ENCODE measurements at regions not wholly inside any gene's neighbourhood (a gene's known extent, or its start where the extent isn't known, plus 50 kb on each side); places are given as distances from the start of the nearest gene placed in this dataset.
"Not testable (repeated sequence)": the region's sequence is repeated elsewhere in the genome, so short reads cannot be mapped to it uniquely, and the experiment has no call there.

DNA sequence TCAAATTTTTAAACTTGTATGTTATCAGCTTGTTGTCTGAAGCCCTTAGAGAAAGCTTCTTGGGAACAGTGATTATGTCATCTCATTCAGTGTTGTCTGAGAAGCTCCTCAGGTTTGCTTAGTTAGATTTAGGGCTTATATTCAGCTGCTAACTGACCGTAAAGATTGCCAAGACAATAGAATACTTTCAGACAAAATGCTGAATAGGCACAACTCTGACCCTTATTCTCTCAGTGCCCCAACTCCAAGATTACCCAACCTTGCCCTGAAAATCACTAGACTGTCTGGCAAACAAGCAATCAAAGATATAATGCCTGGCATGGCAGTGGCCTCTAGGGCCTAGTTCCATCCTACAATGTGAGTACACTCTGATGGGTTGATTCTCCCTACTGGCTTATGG is 950.5 kb upstream of the HS3ST1 start:
- H3K27me3 ChIP-seq: no peaks in the 10 kb centered on the region
- H3K27ac ChIP-seq: no peak overlapping the region
- H3K4me1 ChIP-seq: no peaks in the 10 kb centered on the region
- TF ChIP-seq, protein P1, sequence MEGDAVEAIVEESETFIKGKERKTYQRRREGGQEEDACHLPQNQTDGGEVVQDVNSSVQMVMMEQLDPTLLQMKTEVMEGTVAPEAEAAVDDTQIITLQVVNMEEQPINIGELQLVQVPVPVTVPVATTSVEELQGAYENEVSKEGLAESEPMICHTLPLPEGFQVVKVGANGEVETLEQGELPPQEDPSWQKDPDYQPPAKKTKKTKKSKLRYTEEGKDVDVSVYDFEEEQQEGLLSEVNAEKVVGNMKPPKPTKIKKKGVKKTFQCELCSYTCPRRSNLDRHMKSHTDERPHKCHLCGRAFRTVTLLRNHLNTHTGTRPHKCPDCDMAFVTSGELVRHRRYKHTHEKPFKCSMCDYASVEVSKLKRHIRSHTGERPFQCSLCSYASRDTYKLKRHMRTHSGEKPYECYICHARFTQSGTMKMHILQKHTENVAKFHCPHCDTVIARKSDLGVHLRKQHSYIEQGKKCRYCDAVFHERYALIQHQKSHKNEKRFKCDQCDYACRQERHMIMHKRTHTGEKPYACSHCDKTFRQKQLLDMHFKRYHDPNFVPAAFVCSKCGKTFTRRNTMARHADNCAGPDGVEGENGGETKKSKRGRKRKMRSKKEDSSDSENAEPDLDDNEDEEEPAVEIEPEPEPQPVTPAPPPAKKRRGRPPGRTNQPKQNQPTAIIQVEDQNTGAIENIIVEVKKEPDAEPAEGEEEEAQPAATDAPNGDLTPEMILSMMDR (IDR thresholded peaks at IDR 0.05): no peak
- TF ChIP-seq POLR2A (IDR thresholded peaks at IDR 0.05): no peak
- H3K9me3 ChIP-seq: no peaks in the 10 kb centered on the region
- DNase-seq: no peak
- H3K4me3 ChIP-seq: no peak overlapping the region
- intact Hi-C loops (cut with DNase I; ENCODE audit: low total_unique reads): no loop called here
- H3K36me3 ChIP-seq: no peaks in the 10 kb centered on the region

- intact Hi-C loops (cut with DNase I; ENCODE audit: low total_unique reads): no loop called here
- no peaks in the 10 kb centered on the region for H3K4me1 ChIP-seq
These were observed 947.1 kb upstream of the HS3ST1 start for GRCh38 chr4:12375805-12376204.

DNA sequence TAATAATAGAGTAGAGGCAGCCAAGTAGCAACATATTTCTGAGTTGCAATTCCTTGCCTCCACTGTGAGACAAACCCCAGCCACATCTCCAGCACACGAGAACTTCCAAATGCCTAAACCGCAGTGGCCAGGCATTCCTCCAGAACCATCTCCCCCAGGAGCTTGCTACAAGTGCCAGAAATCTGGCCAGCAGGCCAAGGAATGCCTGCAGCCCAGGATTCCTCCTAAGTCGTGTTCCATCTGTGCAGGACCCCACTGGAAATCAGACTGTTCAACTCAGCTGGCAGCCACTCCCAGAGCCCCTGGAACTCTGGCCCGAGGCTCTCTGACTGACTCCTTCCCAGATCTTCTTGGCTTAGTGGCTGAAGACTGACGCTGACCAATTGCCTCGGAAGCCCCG is 937.2 kb upstream of the HS3ST1 start:
- H3K27me3 ChIP-seq; H3K27ac ChIP-seq; H3K36me3 ChIP-seq; intact Hi-C loops (cut with DNase I; ENCODE audit: low total_unique reads); H3K4me1 ChIP-seq; H3K4me3 ChIP-seq; H3K9me3 ChIP-seq; DNase-seq: not testable (repeated sequence)

More at GRCh38 chr4:12375805-12376204, 947.1 kb upstream of the HS3ST1 start:
- Histone ChIP-seq H3K27me3 (no peaks in the 10 kb centered on the region), H3K27ac (no peak overlapping the region), H3K9me3 (no peaks in the 10 kb centered on the region), H3K4me3 (no peak overlapping the region), H3K36me3 (no peaks in the 10 kb centered on the region)
- no peak for TF ChIP-seq POLR2A (IDR thresholded peaks at IDR 0.05)
- TF ChIP-seq, protein P1 (IDR thresholded peaks at IDR 0.05): no peak
- no peak for DNase-seq

DNA sequence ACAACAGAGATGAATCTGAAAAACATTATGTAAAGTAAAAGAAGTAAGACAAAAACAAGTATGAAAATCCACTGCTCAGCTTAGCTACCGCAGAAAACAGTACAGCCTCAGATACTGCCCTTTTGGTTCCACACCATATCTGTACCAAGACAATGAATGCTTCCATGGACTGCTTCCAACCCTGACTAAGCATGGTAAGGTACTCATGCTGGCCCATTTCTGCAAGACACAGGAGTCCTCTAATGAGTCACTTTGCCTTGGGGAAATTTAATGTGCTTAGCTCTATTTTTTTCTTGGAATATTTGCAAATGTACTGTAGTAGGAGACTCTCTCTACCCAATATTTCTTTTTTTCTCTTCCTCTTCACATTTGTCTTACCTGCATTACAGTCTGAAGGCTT is 931.7 kb upstream of the HS3ST1 start:
- no peak for TF ChIP-seq POLR2A (IDR thresholded peaks at IDR 0.05)
- Histone ChIP-seq H3K4me1 (no peaks in the 10 kb centered on the region), H3K9me3 (no peaks in the 10 kb centered on the region), H3K36me3 (no peaks in the 10 kb centered on the region), H3K27me3 (no peaks in the 10 kb centered on the region), H3K27ac (no peak overlapping the region), H3K4me3 (no peak overlapping the region)
- intact Hi-C loops (cut with DNase I; ENCODE audit: low total_unique reads): no loop called here
- no peak for DNase-seq

GRCh38 chr4:12359420-12359819 is 930.7 kb upstream of the HS3ST1 start:
- TF ChIP-seq POLR2A (IDR thresholded peaks at IDR 0.05): no peak
- TF ChIP-seq, protein P1 (IDR thresholded peaks at IDR 0.05): no peak
- H3K9me3 ChIP-seq: no peaks in the 10 kb centered on the region

DNA sequence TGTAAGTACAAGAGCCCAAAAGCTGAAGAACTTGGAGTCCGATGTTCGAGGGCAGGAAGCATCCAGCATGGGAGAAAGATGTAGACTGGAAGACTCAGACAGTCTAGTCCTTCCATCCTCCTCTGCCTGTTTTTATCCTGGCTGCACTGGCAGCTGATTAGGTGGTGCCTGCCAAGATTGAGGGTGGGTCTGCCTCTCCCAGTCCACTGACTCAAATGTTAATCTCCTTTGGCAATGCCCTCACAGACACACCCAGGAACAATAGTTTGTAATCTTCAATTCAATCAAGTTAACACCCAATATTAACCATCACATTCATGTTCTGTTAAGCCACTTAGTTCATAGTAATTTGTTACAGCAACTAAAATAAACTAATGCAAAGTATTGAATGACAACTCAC is 904.4 kb upstream of the HS3ST1 start:
- H3K9me3 ChIP-seq; H3K27ac ChIP-seq; H3K27me3 ChIP-seq; H3K36me3 ChIP-seq; H3K4me3 ChIP-seq; DNase-seq; intact Hi-C loops (cut with DNase I; ENCODE audit: low total_unique reads); H3K4me1 ChIP-seq: not testable (repeated sequence)

More at GRCh38 chr4:12359420-12359819, 930.7 kb upstream of the HS3ST1 start:
- intact Hi-C loops (cut with DNase I; ENCODE audit: low total_unique reads): no loop called here
- Histone ChIP-seq H3K36me3 (no peaks in the 10 kb centered on the region), H3K27me3 (no peaks in the 10 kb centered on the region), H3K27ac (no peak overlapping the region), H3K4me3 (no peak overlapping the region), H3K4me1 (no peaks in the 10 kb centered on the region)
- DNase-seq: no peak

GRCh38 chr4:12324965-12325364 is 896.3 kb upstream of the HS3ST1 start:
- Histone ChIP-seq H3K4me1 (no peaks in the 10 kb centered on the region), H3K36me3 (no peaks in the 10 kb centered on the region), H3K4me3 (no peak overlapping the region), H3K27me3 (no peaks in the 10 kb centered on the region), H3K9me3 (no peaks in the 10 kb centered on the region), H3K27ac (no peak overlapping the region)
- TF ChIP-seq POLR2A (IDR thresholded peaks at IDR 0.05): no peak
- TF ChIP-seq, protein P1 (IDR thresholded peaks at IDR 0.05): no peak
- intact Hi-C loops (cut with DNase I; ENCODE audit: low total_unique reads): no loop called here
- no peak for DNase-seq
